ENCODE measurements at regions not wholly inside any gene's neighbourhood (a gene's known extent, or its start where the extent isn't known, plus 50 kb on each side); places are given as distances from the start of the nearest gene placed in this dataset.

- Histone ChIP-seq H3K4me1 (ENCODE audit: control insufficient read depth in 1 of 2, insufficient read depth in 2 of 2, low read length in 2 of 2) (no peaks in the 10 kb centered on the region), H3K79me2 (ENCODE audit: insufficient read depth, low read length) (no peaks in the 10 kb centered on the region), H3K27ac (ENCODE audit: low read depth, low read length) (no peak overlapping the region), H3K4me2 (ENCODE audit: low read length) (no peak overlapping the region), H2AFZ (ENCODE audit: low read depth, low read length, poor library complexity, severe bottlenecking) (no peak overlapping the region), H3K9me2 (ENCODE audit: insufficient read depth) (no peaks in the 10 kb centered on the region), H3K36me3 (ENCODE audit: control insufficient read depth in 1 of 2, insufficient read depth in 2 of 2, low read length in 2 of 2) (no peaks in the 10 kb centered on the region), H3K9ac (ENCODE audit: low read length) (no peak overlapping the region), H3K4me3 (replicated peaks in 1 of 2; ENCODE audit: low read depth in 1 of 2, low read length in 2 of 2) (no peak overlapping the region), H3K27me3 (ENCODE audit: insufficient read depth, low read length) (no peaks in the 10 kb centered on the region), H3K9me3 (ENCODE audit: control insufficient read depth in 1 of 2, insufficient read depth in 1 of 2, low read depth in 1 of 2, low read length in 2 of 2) (no peaks in the 10 kb centered on the region), H4K20me1 (ENCODE audit: insufficient read depth) (no peaks in the 10 kb centered on the region)
- no peak for TF ChIP-seq MAX (IDR thresholded peaks at IDR 0.05)
- TF ChIP-seq RAD21 (IDR thresholded peaks at IDR 0.05; ENCODE audit: low read depth): no peak
- TF ChIP-seq SIN3A (IDR thresholded peaks at IDR 0.05; ENCODE audit: low read depth): no peak
- no peak for TF ChIP-seq SRF (IDR thresholded peaks at IDR 0.05; ENCODE audit: low read depth)
- no peak for TF ChIP-seq ELF1 (IDR thresholded peaks at IDR 0.05; ENCODE audit: borderline replicate concordance, low read depth)
- no peak for TF ChIP-seq POLR2A (IDR thresholded peaks at IDR 0.05; ENCODE audit: borderline replicate concordance, extremely low read depth, insufficient read depth, insufficient read length)
- no peak for TF ChIP-seq JUND (IDR thresholded peaks at IDR 0.05)
- no peak for TF ChIP-seq EZH2phosphoT487 (IDR thresholded peaks at IDR 0.05; ENCODE audit: borderline replicate concordance)
- CTCF ChIA-PET: no interaction called here
- intact Hi-C loops (cut with micrococcal nuclease): no loop called here
- ATAC-seq: no peak
- RAD21 ChIA-PET (ENCODE audit: low non-redundant PET in 1 of 2, low total read pairs in 2 of 2, uncharacterized antibody in 2 of 2, unreplicated experiment in 2 of 2): no interaction called here
- DNase-seq (ENCODE audit: low read depth, low spot score): no peak
- no TSS peak for BruUV-seq (replicated peaks)
- POLR2A ChIA-PET: no interaction called here
Measured at GRCh38 chr12:67425394-67425793, 156.2 kb downstream of the CAND1 start.

- H3K36me3 ChIP-seq (ENCODE audit: control insufficient read depth in 1 of 2, insufficient read depth in 2 of 2, low read length in 2 of 2): no peaks in the 10 kb centered on the region
- H3K27me3 ChIP-seq (ENCODE audit: insufficient read depth, low read length): no peaks in the 10 kb centered on the region
- no peaks in the 10 kb centered on the region for H3K79me2 ChIP-seq (ENCODE audit: insufficient read depth, low read length)
- BruUV-seq (replicated peaks): no TSS peak
- no peak overlapping the region for H3K9ac ChIP-seq (ENCODE audit: low read length)
- H3K27ac ChIP-seq (ENCODE audit: low read depth, low read length): no peak overlapping the region
- no peaks in the 10 kb centered on the region for H3K4me1 ChIP-seq (ENCODE audit: control insufficient read depth in 1 of 2, insufficient read depth in 2 of 2, low read length in 2 of 2)
- no peak for DNase-seq (ENCODE audit: low read depth, low spot score)
- TF ChIP-seq EZH2phosphoT487 (IDR thresholded peaks at IDR 0.05; ENCODE audit: borderline replicate concordance) (no peak), CTCF (IDR thresholded peaks at IDR 0.05 in 2 of 3, conservative IDR thresholded peaks at IDR 0.05 in 1 of 3; ENCODE audit: borderline replicate concordance in 1 of 3, insufficient read depth in 1 of 3, low read depth in 2 of 3, low read length in 2 of 3) (no peak), SIN3A (IDR thresholded peaks at IDR 0.05; ENCODE audit: low read depth) (no peak), CEBPB (IDR thresholded peaks at IDR 0.05; ENCODE audit: low read depth) (no peak), CBX3 (IDR thresholded peaks at IDR 0.05; ENCODE audit: low read depth) (no peak), ZBTB33 (IDR thresholded peaks at IDR 0.05; ENCODE audit: extremely low read depth, insufficient replicate concordance, low read length) (no peak), EGR1 (IDR thresholded peaks at IDR 0.05; ENCODE audit: low read depth) (no peak), FOSL1 (IDR thresholded peaks at IDR 0.05; ENCODE audit: low read depth) (no peak), POLR2AphosphoS5 (IDR thresholded peaks at IDR 0.05; ENCODE audit: low read depth, low read length) (no peak), SRF (IDR thresholded peaks at IDR 0.05; ENCODE audit: low read depth) (no peak), ZFX (IDR thresholded peaks at IDR 0.05) (no peak), ELF1 (IDR thresholded peaks at IDR 0.05; ENCODE audit: borderline replicate concordance, low read depth) (no peak), POLR2A (IDR thresholded peaks at IDR 0.05; ENCODE audit: borderline replicate concordance, extremely low read depth, insufficient read depth, insufficient read length) (no peak), YY1 (IDR thresholded peaks at IDR 0.05; ENCODE audit: extremely low read depth, insufficient replicate concordance, low read depth, low read length) (no peak), JUND (IDR thresholded peaks at IDR 0.05) (no peak)
- no peak overlapping the region for H3K4me2 ChIP-seq (ENCODE audit: low read length)
- no peak overlapping the region for H2AFZ ChIP-seq (ENCODE audit: low read depth, low read length, poor library complexity, severe bottlenecking)
- RAD21 ChIA-PET (ENCODE audit: low non-redundant PET in 1 of 2, low total read pairs in 2 of 2, uncharacterized antibody in 2 of 2, unreplicated experiment in 2 of 2): no interaction called here
- H3K9me3 ChIP-seq (ENCODE audit: control insufficient read depth in 1 of 2, insufficient read depth in 1 of 2, low read depth in 1 of 2, low read length in 2 of 2): no peaks in the 10 kb centered on the region
- H3K4me3 ChIP-seq (replicated peaks in 1 of 2; ENCODE audit: low read depth in 1 of 2, low read length in 2 of 2): no peak overlapping the region
- H3K9me2 ChIP-seq (ENCODE audit: insufficient read depth): no peaks in the 10 kb centered on the region
- no peak for ATAC-seq
- no peaks in the 10 kb centered on the region for H4K20me1 ChIP-seq (ENCODE audit: insufficient read depth)
- intact Hi-C loops (cut with micrococcal nuclease): no loop called here
- CTCF ChIA-PET: no interaction called here
- POLR2A ChIA-PET: no interaction called here
Measured at GRCh38 chr12:67426067-67426466, 156.9 kb downstream of the CAND1 start.
